B cell (primary cell): ENCODE measurements at regions not wholly inside any gene's neighbourhood (a gene's known extent, or its start where the extent isn't known, plus 50 kb on each side); places are given as distances from the start of the nearest gene placed in this dataset.

Source experiments
- EZH2 ChIP-seq: IDR thresholded peaks from 2 replicates; pipeline ENCODE4 v1.6.1; 2012; ENCODE audit warnings: borderline replicate concordance, low read depth, mild to moderate bottlenecking, moderate library complexity, low read length; ENCODE audit not compliant: insufficient read depth, poor library complexity, severe bottlenecking
- TF ChIP-seq, protein P1 (sequence below): fragments of 200-600 bp; IDR thresholded peaks from one replicate; pipeline ENCODE4 v1.8.0; 2022; ENCODE audit warnings: antibody characterized with exemption, mild to moderate bottlenecking

DNA sequence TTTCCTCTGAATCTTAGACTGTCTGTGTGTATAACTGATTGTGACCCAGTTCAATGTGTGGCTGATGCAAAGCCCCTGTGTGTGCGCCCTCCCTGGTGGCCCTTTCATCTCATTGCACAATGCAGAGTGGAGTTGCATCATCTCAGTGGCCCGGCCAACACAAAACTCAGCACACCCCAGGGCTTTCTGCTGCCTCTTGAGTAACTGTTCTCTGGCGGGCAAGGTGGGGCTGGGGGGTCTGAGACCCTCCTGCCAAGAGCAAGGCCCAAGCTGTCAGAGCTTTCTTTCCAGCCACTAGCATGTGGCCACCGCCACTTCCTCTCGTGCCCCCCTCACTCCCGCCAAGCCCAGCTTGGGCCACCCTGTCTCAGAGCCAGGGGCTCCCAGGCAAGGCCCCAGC, 80.7 kb upstream of the ALDH1L1 start:
- TF ChIP-seq, protein P1, sequence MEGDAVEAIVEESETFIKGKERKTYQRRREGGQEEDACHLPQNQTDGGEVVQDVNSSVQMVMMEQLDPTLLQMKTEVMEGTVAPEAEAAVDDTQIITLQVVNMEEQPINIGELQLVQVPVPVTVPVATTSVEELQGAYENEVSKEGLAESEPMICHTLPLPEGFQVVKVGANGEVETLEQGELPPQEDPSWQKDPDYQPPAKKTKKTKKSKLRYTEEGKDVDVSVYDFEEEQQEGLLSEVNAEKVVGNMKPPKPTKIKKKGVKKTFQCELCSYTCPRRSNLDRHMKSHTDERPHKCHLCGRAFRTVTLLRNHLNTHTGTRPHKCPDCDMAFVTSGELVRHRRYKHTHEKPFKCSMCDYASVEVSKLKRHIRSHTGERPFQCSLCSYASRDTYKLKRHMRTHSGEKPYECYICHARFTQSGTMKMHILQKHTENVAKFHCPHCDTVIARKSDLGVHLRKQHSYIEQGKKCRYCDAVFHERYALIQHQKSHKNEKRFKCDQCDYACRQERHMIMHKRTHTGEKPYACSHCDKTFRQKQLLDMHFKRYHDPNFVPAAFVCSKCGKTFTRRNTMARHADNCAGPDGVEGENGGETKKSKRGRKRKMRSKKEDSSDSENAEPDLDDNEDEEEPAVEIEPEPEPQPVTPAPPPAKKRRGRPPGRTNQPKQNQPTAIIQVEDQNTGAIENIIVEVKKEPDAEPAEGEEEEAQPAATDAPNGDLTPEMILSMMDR: no peak
- TF ChIP-seq EZH2: no peak
